Chondrocyte (in vitro differentiated cells): ENCODE measurements at regions not wholly inside any gene's neighbourhood (a gene's known extent, or its start where the extent isn't known, plus 50 kb on each side); places are given as distances from the start of the nearest gene placed in this dataset.

Source experiments
- DNase-seq: peaks from one replicate; pipeline ENCODE4 v3.0.0; 2021; ENCODE audit warnings: mixed read lengths, low spot score
- H3K27ac Mint-ChIP-seq: one replicate; pipeline ENCODE4 v1.8.0; 2021; ENCODE audit warnings: mild to moderate bottlenecking, moderate library complexity, mixed read lengths; ENCODE audit not compliant: unreplicated experiment
- H3K27me3 Mint-ChIP-seq: 2 replicates; pipeline ENCODE4 v1.8.0; 2021; ENCODE audit warnings: low read depth, mixed read lengths
- H3K36me3 Mint-ChIP-seq: 2 replicates; pipeline ENCODE4 v1.8.0; 2021; ENCODE audit warnings: low read depth, mixed read lengths
- H3K4me1 Mint-ChIP-seq: 2 replicates; pipeline ENCODE4 v1.8.0; 2021; ENCODE audit warnings: low read depth, mild to moderate bottlenecking, mixed read lengths
- H3K4me3 Mint-ChIP-seq: one replicate; pipeline ENCODE4 v1.8.0; 2021; ENCODE audit warnings: mild to moderate bottlenecking, moderate library complexity, mixed read lengths; ENCODE audit not compliant: unreplicated experiment
- H3K9me3 Mint-ChIP-seq: 2 replicates; pipeline ENCODE4 v1.8.0; 2021; ENCODE audit warnings: low read depth, mixed read lengths
- CTCF ChIP-seq: fragments of 200-600 bp; sonication (generic); IDR thresholded peaks from 2 replicates; pipeline ENCODE4 v1.5.0; 2021; ENCODE audit warnings: antibody characterized with exemption, mild to moderate bottlenecking, moderate library complexity

GRCh38 chr15:94815110-94815731 is 583.9 kb downstream of the MCTP2 start:
- H3K4me1 Mint-ChIP-seq: peaks cover 3% of the 10 kb centered on the region

GRCh38 chr15:94815914-94816313 is 584.6 kb downstream of the MCTP2 start:
- H3K27me3 Mint-ChIP-seq: no peaks in the 10 kb centered on the region
- no peak overlapping the region for H3K4me3 Mint-ChIP-seq
- no peak overlapping the region for H3K27ac Mint-ChIP-seq
- no peaks in the 10 kb centered on the region for H3K36me3 Mint-ChIP-seq
- no peak for TF ChIP-seq CTCF
- peaks cover 3% of the 10 kb centered on the region for H3K4me1 Mint-ChIP-seq
- H3K9me3 Mint-ChIP-seq: no peaks in the 10 kb centered on the region
- no peak for DNase-seq

More at GRCh38 chr15:94815110-94815731, 583.9 kb downstream of the MCTP2 start:
- Mint-ChIP-seq H3K27me3 (no peaks in the 10 kb centered on the region), H3K9me3 (no peaks in the 10 kb centered on the region), H3K27ac (no peak overlapping the region), H3K4me3 (no peak overlapping the region), H3K36me3 (no peaks in the 10 kb centered on the region)
- no peak for TF ChIP-seq CTCF
- no peak for DNase-seq

GRCh38 chr15:94829887-94830884 is 598.8 kb downstream of the MCTP2 start:
- Mint-ChIP-seq H3K9me3 (peaks cover 6% of the 10 kb centered on the region), H3K36me3 (no peaks in the 10 kb centered on the region), H3K27me3 (no peaks in the 10 kb centered on the region), H3K27ac (no peak overlapping the region), H3K4me1 (peaks cover 23% of the 10 kb centered on the region), H3K4me3 (no peak overlapping the region)
- DNase-seq: no peak
- TF ChIP-seq CTCF: no peak

- Mint-ChIP-seq H3K4me1 (peaks cover 14% of the 10 kb centered on the region), H3K4me3 (no peak overlapping the region), H3K36me3 (no peaks in the 10 kb centered on the region), H3K27me3 (no peaks in the 10 kb centered on the region), H3K9me3 (peaks cover 6% of the 10 kb centered on the region), H3K27ac (no peak overlapping the region)
- no peak for DNase-seq
- no peak for TF ChIP-seq CTCF
Measured at GRCh38 chr15:94834000-94834399, 602.6 kb downstream of the MCTP2 start.

GRCh38 chr15:94834494-94834893 is 603.1 kb downstream of the MCTP2 start:
- Mint-ChIP-seq H3K36me3 (no peaks in the 10 kb centered on the region), H3K9me3 (peaks cover 6% of the 10 kb centered on the region), H3K4me3 (no peak overlapping the region), H3K27me3 (no peaks in the 10 kb centered on the region), H3K27ac (no peak overlapping the region), H3K4me1 (peaks cover 19% of the 10 kb centered on the region)
- no peak for DNase-seq
- TF ChIP-seq CTCF: no peak
